Kidney (tissue), 13 donors: ENCODE measurements at regions not wholly inside any gene's neighbourhood (a gene's known extent, or its start where the extent isn't known, plus 50 kb on each side); places are given as distances from the start of the nearest gene placed in this dataset.

Source experiments
- DNase-seq, 5 donors: peaks; one replicate each; pipeline ENCODE4 v3.0.0-alpha.2; 2013 to 2020
- FAIRE-seq: peaks from 2 replicates; lab custom pipeline; 2012; peaks lifted over from hg19 to GRCh38; lab: Jason Lieb, UNC
- H3K27ac ChIP-seq, 2 donors: one replicate each; pipeline ENCODE4 v1.7.0; 2013; ENCODE audit warnings: low read depth in 2 of 2, low read length in 2 of 2, inconsistent platforms in 1 of 2
- H3K27me3 ChIP-seq: one replicate; pipeline ENCODE4 v1.7.1; 2013; ENCODE audit warnings: low read length, inconsistent platforms; ENCODE audit not compliant: control insufficient read depth, insufficient read depth
- H3K36me3 ChIP-seq, 3 donors: one replicate each; pipeline versions ENCODE4 v1.7.0 to v1.7.1; 2013; ENCODE audit warnings: low read length in 3 of 3, control low read depth in 1 of 3, inconsistent platforms in 1 of 3; ENCODE audit not compliant: insufficient read depth in 3 of 3, control insufficient read depth in 2 of 3
- H3K4me1 ChIP-seq, 3 donors: one replicate each; pipeline versions ENCODE4 v1.7.0 to v1.7.1; 2013; ENCODE audit warnings: low read length in 3 of 3, inconsistent platforms in 1 of 3, low read depth in 1 of 3; ENCODE audit not compliant: control insufficient read depth in 2 of 3, insufficient read depth in 2 of 3
- H3K4me3 ChIP-seq, 3 donors: one replicate each; pipeline versions ENCODE4 v1.7.0 to v1.8.1; 2013; ENCODE audit warnings: low read length in 3 of 3, control low read depth in 1 of 3, inconsistent platforms in 1 of 3
- H3K9ac ChIP-seq, 3 donors: one replicate each; pipeline versions ENCODE4 v1.7.0 to v1.7.1; 2013; ENCODE audit warnings: low read length in 3 of 3, control low read depth in 1 of 3, inconsistent platforms in 1 of 3
- H3K9me3 ChIP-seq, 3 donors: one replicate each; pipeline versions ENCODE4 v1.7.0 to v1.7.1; 2013; ENCODE audit warnings: low read length in 3 of 3, control low read depth in 1 of 3, inconsistent platforms in 1 of 3; ENCODE audit not compliant: control insufficient read depth in 2 of 3, insufficient read depth in 1 of 3
- intact Hi-C: fragments of 100-400 bp; cut with DNase I; formaldehyde crosslinking; loops from one replicate; pipeline ENCODE4 v1.11.1; 2022
- TF ChIP-seq, protein P1 (sequence below): IDR thresholded peaks from 3 replicates; pipeline ENCODE4 v1.5.1; 2012; ENCODE audit warnings: mild to moderate bottlenecking, moderate library complexity, borderline replicate concordance; ENCODE audit not compliant: insufficient read depth; ENCODE audit errors: extremely low read depth
- donor health status: control.
- donor health status: control.
- donor health status: control.
- donor health status: control.
- donor health status: control.
- donor health status: DM: yes; HTN: yes; CAD: no.
- donor health status: Normal renal cell carcinoma (clear cell type).

DNA sequence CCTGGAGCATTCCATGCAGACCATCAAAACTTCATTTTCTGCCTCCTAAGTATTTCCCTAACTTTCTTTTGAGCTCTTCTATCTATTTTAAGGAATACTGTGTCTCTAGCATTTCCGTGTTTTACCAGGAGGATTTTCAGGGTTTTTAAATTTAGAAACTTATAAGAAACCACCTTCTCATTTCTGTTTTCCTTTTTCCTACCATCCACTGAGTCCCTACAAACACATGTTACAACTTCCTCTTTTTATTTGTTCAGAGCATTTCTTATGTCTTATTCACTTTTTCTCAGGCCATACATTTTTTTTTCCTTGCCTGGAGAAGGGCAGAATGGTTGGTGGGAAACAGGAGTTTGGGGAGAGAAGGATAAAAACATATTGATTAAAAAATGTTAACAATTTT lies 130.0 kb upstream of the BMP5 start:
- TF ChIP-seq, protein P1, sequence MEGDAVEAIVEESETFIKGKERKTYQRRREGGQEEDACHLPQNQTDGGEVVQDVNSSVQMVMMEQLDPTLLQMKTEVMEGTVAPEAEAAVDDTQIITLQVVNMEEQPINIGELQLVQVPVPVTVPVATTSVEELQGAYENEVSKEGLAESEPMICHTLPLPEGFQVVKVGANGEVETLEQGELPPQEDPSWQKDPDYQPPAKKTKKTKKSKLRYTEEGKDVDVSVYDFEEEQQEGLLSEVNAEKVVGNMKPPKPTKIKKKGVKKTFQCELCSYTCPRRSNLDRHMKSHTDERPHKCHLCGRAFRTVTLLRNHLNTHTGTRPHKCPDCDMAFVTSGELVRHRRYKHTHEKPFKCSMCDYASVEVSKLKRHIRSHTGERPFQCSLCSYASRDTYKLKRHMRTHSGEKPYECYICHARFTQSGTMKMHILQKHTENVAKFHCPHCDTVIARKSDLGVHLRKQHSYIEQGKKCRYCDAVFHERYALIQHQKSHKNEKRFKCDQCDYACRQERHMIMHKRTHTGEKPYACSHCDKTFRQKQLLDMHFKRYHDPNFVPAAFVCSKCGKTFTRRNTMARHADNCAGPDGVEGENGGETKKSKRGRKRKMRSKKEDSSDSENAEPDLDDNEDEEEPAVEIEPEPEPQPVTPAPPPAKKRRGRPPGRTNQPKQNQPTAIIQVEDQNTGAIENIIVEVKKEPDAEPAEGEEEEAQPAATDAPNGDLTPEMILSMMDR, result no peak
- Histone ChIP-seq H3K4me3 (no peak overlapping the region), H3K4me1 (no peaks in the 10 kb centered on the region), H3K27ac (no peak overlapping the region), H3K9me3 (no peaks in the 10 kb centered on the region), H3K27me3 (no peaks in the 10 kb centered on the region), H3K36me3 (no peaks in the 10 kb centered on the region), H3K9ac (no peak overlapping the region)
- FAIRE-seq, result no peak
- DNase-seq, result no peak
- intact Hi-C loops, result no loop called here

- TF ChIP-seq, protein P1, result no peak
- DNase-seq (no peak), FAIRE-seq (no peak)
- H3K9me3 ChIP-seq, result no peaks in the 10 kb centered on the region
- intact Hi-C loops, result no loop called here
- H3K27ac ChIP-seq, result no peak overlapping the region
- no peaks in the 10 kb centered on the region for H3K36me3 ChIP-seq
- no peak overlapping the region for H3K9ac ChIP-seq
- H3K4me1 ChIP-seq, result no peaks in the 10 kb centered on the region
- H3K4me3 ChIP-seq, result no peak overlapping the region
- H3K27me3 ChIP-seq, result no peaks in the 10 kb centered on the region
These were observed 129.0 kb upstream of the BMP5 start for GRCh38 chr6:56004426-56004825.

DNA sequence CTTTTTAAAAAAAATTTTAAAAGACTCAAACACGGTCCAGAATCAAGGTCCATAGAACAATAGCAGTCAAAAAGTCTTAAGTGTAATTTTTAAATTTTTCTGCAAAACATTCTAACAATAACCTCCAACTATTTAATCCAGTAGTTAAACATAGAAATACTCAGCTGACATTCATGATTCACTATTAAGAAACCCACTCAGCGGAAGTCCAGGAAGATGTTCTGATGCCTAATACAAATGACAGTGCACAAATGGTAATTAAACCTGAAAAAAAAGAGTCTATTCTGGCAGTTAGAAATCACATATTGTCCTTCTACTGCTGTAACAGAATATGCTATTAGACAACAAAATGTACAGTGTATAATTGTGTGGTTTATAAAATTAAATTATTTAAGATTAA lies 128.2 kb upstream of the BMP5 start:
- Histone ChIP-seq H3K4me3 (no peak overlapping the region), H3K36me3 (no peaks in the 10 kb centered on the region), H3K27me3 (no peaks in the 10 kb centered on the region), H3K9me3 (no peaks in the 10 kb centered on the region), H3K4me1 (no peaks in the 10 kb centered on the region), H3K27ac (no peak overlapping the region), H3K9ac (no peak overlapping the region)
- intact Hi-C loops, result no loop called here
- TF ChIP-seq, protein P1, result no peak
- DNase-seq, result no peak
- FAIRE-seq, result no peak

DNA sequence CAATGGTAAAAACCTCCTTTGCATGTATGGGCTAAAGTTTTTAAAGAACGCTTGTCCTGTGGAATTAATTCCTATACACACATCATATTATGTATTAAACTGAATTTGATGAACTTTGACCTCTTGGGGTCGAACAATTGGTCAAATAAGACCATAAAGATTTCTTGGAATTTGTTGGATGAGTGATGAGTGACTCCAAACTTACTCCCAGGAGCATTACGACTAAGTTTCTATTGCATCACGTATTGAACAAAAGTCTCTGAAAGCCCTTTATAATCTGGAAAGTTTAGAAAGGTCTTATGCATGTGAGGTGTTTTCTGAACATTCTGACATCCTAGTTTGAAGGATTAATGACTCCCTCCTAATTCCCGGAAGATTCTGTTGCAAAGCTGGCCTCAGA lies 126.9 kb upstream of the BMP5 start:
- intact Hi-C loops, result no loop called here
- H3K4me1 ChIP-seq, result no peaks in the 10 kb centered on the region
- H3K27ac ChIP-seq, result no peak overlapping the region
- no peaks in the 10 kb centered on the region for H3K9me3 ChIP-seq
- H3K4me3 ChIP-seq, result no peak overlapping the region
- H3K27me3 ChIP-seq, result no peaks in the 10 kb centered on the region
- H3K9ac ChIP-seq, result no peak overlapping the region
- H3K36me3 ChIP-seq, result no peaks in the 10 kb centered on the region
- TF ChIP-seq, protein P1, result no peak
- no peak for DNase-seq
- no peak for FAIRE-seq
